ENCODE measurements at regions not wholly inside any gene's neighbourhood (a gene's known extent, or its start where the extent isn't known, plus 50 kb on each side); places are given as distances from the start of the nearest gene placed in this dataset.
"Not testable (repeated sequence)": the region's sequence is repeated elsewhere in the genome, so short reads cannot be mapped to it uniquely, and the experiment has no call there.

- Histone ChIP-seq H3K36me3 (ENCODE audit: control insufficient read depth, insufficient read depth, low read length) (no peaks in the 10 kb centered on the region), H3K27ac (ENCODE audit: insufficient read depth, low read length, poor library complexity, severe bottlenecking) (no peak overlapping the region), H3K4me3 (ENCODE audit: insufficient read depth, low read depth, low read length, poor library complexity, severe bottlenecking) (no peak overlapping the region), H3K27me3 (replicated peaks; ENCODE audit: control insufficient read depth, insufficient read depth, low read length, poor library complexity, severe bottlenecking) (no peaks in the 10 kb centered on the region), H3K9me3 (ENCODE audit: control insufficient read depth, low read length) (no peaks in the 10 kb centered on the region), H3K4me1 (ENCODE audit: control insufficient read depth, insufficient read depth, low read length, poor library complexity, severe bottlenecking) (no peaks in the 10 kb centered on the region)
- no peak for DNase-seq
Observed at GRCh38 chr12:91766454-91766853, 379.2 kb downstream of the BTG1 start.

DNA sequence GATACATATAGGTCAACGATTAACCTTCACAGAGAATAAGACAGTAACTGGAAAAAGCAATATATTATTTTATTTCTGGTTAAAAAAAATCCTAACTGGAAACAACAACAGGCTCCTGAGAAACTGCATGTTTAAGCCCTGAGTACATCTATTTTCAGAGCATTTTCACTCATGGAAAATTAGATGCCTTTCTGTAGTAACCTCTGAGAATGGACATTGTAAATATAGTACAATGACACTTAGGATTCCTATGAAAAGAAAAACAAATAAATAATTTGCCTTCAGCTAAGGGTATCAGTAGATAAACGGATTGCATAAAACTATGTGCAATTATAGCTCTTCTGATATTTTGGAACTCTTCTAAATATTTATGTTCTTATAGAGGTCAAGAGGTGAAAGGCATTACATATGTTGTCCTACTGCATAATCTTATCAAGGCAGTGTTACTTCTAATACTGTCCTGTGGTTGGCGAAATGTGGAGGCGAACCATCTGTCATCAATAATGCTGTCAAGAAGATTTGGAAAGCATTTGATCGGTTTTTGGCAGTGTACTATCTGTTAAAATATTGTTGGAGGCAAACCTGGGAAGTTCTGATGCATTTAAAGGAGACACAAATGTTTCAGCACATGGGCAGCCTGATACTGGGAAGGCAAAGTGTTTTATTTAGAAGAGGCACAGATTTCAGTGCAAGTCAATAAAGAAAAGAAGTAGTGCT lies 381.8 kb downstream of the BTG1 start:
- no peak for DNase-seq
- Histone ChIP-seq H3K27ac (ENCODE audit: insufficient read depth, low read length, poor library complexity, severe bottlenecking) (no peak overlapping the region), H3K27me3 (replicated peaks; ENCODE audit: control insufficient read depth, insufficient read depth, low read length, poor library complexity, severe bottlenecking) (no peaks in the 10 kb centered on the region), H3K4me3 (ENCODE audit: insufficient read depth, low read depth, low read length, poor library complexity, severe bottlenecking) (no peak overlapping the region), H3K36me3 (ENCODE audit: control insufficient read depth, insufficient read depth, low read length) (no peaks in the 10 kb centered on the region), H3K9me3 (ENCODE audit: control insufficient read depth, low read length) (no peaks in the 10 kb centered on the region), H3K4me1 (ENCODE audit: control insufficient read depth, insufficient read depth, low read length, poor library complexity, severe bottlenecking) (no peaks in the 10 kb centered on the region)

DNA sequence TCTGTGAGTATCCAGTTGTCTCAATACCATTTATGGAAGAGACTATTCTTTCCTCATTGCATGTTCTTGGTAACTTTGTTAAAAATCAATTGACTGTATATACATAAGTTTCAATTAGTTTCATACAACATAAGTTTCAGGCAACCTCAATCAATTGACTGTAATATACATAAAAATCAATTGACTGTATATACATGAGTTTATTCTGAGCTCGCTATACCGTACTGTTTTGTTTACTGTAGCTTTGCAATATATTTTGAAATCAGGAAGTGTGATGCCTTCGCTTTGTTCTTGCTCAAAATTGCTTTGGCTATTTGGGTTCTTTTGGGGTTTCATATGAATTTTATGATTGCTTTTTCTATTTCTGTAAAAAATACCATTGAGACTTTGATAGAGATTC lies 392.0 kb downstream of the BTG1 start:
- Histone ChIP-seq H3K36me3 (ENCODE audit: control insufficient read depth, insufficient read depth, low read length) (no peaks in the 10 kb centered on the region), H3K27me3 (replicated peaks; ENCODE audit: control insufficient read depth, insufficient read depth, low read length, poor library complexity, severe bottlenecking) (no peaks in the 10 kb centered on the region), H3K9me3 (ENCODE audit: control insufficient read depth, low read length) (no peaks in the 10 kb centered on the region), H3K27ac (ENCODE audit: insufficient read depth, low read length, poor library complexity, severe bottlenecking) (no peak overlapping the region), H3K4me1 (ENCODE audit: control insufficient read depth, insufficient read depth, low read length, poor library complexity, severe bottlenecking) (no peaks in the 10 kb centered on the region), H3K4me3 (ENCODE audit: insufficient read depth, low read depth, low read length, poor library complexity, severe bottlenecking) (no peak overlapping the region)
- no peak for DNase-seq

GRCh38 chr12:91746976-91747375 lies 398.7 kb downstream of the BTG1 start:
- DNase-seq, result no peak
- no peak overlapping the region for H3K4me3 ChIP-seq (ENCODE audit: insufficient read depth, low read depth, low read length, poor library complexity, severe bottlenecking)
- no peaks in the 10 kb centered on the region for H3K36me3 ChIP-seq (ENCODE audit: control insufficient read depth, insufficient read depth, low read length)
- H3K9me3 ChIP-seq (ENCODE audit: control insufficient read depth, low read length), result no peaks in the 10 kb centered on the region
- H3K27ac ChIP-seq (ENCODE audit: insufficient read depth, low read length, poor library complexity, severe bottlenecking), result no peak overlapping the region
- H3K27me3 ChIP-seq (replicated peaks; ENCODE audit: control insufficient read depth, insufficient read depth, low read length, poor library complexity, severe bottlenecking), result no peaks in the 10 kb centered on the region
- no peaks in the 10 kb centered on the region for H3K4me1 ChIP-seq (ENCODE audit: control insufficient read depth, insufficient read depth, low read length, poor library complexity, severe bottlenecking)

- no peaks in the 10 kb centered on the region for H3K36me3 ChIP-seq (ENCODE audit: control insufficient read depth, insufficient read depth, low read length)
- no peak overlapping the region for H3K27ac ChIP-seq (ENCODE audit: insufficient read depth, low read length, poor library complexity, severe bottlenecking)
- no peaks in the 10 kb centered on the region for H3K9me3 ChIP-seq (ENCODE audit: control insufficient read depth, low read length)
- H3K27me3 ChIP-seq (replicated peaks; ENCODE audit: control insufficient read depth, insufficient read depth, low read length, poor library complexity, severe bottlenecking), result no peaks in the 10 kb centered on the region
- no peak for DNase-seq
- no peak overlapping the region for H3K4me3 ChIP-seq (ENCODE audit: insufficient read depth, low read depth, low read length, poor library complexity, severe bottlenecking)
- H3K4me1 ChIP-seq (ENCODE audit: control insufficient read depth, insufficient read depth, low read length, poor library complexity, severe bottlenecking), result no peaks in the 10 kb centered on the region
Observed at GRCh38 chr12:91744597-91744996, 401.0 kb downstream of the BTG1 start.

DNA sequence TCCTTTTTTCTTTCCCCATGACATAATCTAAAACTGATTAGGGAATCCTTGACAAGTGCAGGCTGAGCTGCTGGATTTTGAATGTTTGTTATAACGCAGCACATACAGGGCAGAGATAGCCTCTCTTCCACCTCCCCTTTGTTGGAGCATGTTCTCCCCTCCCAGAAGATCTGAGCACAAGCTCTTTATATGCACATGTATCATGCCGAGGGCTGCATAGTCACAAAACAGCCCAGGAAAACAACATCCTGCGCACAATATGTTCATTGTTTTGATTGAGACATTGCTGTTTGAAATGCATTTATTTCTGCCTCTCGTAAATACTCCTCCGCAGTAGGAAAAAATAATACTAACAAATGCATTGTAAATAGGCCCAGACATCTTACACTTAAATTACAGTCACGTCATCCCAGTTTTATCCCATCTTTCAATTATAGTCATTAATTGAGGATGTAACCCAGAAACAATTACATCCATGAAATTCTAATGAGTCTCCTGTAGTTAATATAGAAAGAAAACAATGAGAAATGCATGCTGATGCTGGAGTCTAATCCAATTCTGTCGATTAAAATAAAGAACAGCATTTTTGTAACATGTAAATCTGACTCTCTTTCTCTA lies 401.8 kb downstream of the BTG1 start:
- DNase-seq, result no peak
- H3K4me1 ChIP-seq (ENCODE audit: control insufficient read depth, insufficient read depth, low read length, poor library complexity, severe bottlenecking), result no peaks in the 10 kb centered on the region
- no peak overlapping the region for H3K4me3 ChIP-seq (ENCODE audit: insufficient read depth, low read depth, low read length, poor library complexity, severe bottlenecking)
- no peaks in the 10 kb centered on the region for H3K27me3 ChIP-seq (replicated peaks; ENCODE audit: control insufficient read depth, insufficient read depth, low read length, poor library complexity, severe bottlenecking)
- no peaks in the 10 kb centered on the region for H3K9me3 ChIP-seq (ENCODE audit: control insufficient read depth, low read length)
- H3K36me3 ChIP-seq (ENCODE audit: control insufficient read depth, insufficient read depth, low read length), result no peaks in the 10 kb centered on the region
- H3K27ac ChIP-seq (ENCODE audit: insufficient read depth, low read length, poor library complexity, severe bottlenecking), result no peak overlapping the region

GRCh38 chr12:91743280-91743679 lies 402.4 kb downstream of the BTG1 start:
- DNase-seq, result no peak

GRCh38 chr12:91741932-91742331 lies 403.7 kb downstream of the BTG1 start:
- Histone ChIP-seq H3K9me3 (ENCODE audit: control insufficient read depth, low read length) (no peaks in the 10 kb centered on the region), H3K36me3 (ENCODE audit: control insufficient read depth, insufficient read depth, low read length) (no peaks in the 10 kb centered on the region), H3K27ac (ENCODE audit: insufficient read depth, low read length, poor library complexity, severe bottlenecking) (no peak overlapping the region), H3K4me1 (ENCODE audit: control insufficient read depth, insufficient read depth, low read length, poor library complexity, severe bottlenecking) (no peaks in the 10 kb centered on the region), H3K4me3 (ENCODE audit: insufficient read depth, low read depth, low read length, poor library complexity, severe bottlenecking) (no peak overlapping the region), H3K27me3 (replicated peaks; ENCODE audit: control insufficient read depth, insufficient read depth, low read length, poor library complexity, severe bottlenecking) (no peaks in the 10 kb centered on the region)
- DNase-seq, result no peak

More at GRCh38 chr12:91743280-91743679, 402.4 kb downstream of the BTG1 start:
- H3K9me3 ChIP-seq (ENCODE audit: control insufficient read depth, low read length), result no peaks in the 10 kb centered on the region
- H3K27me3 ChIP-seq (replicated peaks; ENCODE audit: control insufficient read depth, insufficient read depth, low read length, poor library complexity, severe bottlenecking), result no peaks in the 10 kb centered on the region
- H3K4me1 ChIP-seq (ENCODE audit: control insufficient read depth, insufficient read depth, low read length, poor library complexity, severe bottlenecking), result no peaks in the 10 kb centered on the region
- no peak overlapping the region for H3K27ac ChIP-seq (ENCODE audit: insufficient read depth, low read length, poor library complexity, severe bottlenecking)
- no peak overlapping the region for H3K4me3 ChIP-seq (ENCODE audit: insufficient read depth, low read depth, low read length, poor library complexity, severe bottlenecking)
- H3K36me3 ChIP-seq (ENCODE audit: control insufficient read depth, insufficient read depth, low read length), result no peaks in the 10 kb centered on the region

DNA sequence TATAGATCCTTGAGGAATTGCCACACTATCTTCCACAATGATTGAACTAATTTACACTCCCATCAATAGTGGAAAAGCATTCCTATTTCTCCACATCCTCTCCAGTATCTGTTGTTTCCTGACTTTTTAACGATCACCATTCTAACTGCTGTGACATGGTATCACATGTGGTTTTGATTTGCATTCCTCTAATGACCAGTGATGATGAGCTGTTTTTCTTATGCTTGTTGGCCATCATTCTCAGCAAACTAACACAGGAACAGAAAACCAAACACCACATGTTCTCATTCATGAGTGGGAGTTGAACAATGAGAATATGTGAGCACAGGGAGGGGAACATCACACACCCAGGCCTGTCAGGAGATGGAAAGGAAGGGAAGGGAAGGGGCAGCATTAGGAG lies 411.8 kb downstream of the BTG1 start:
- not testable (repeated sequence) for H3K4me3 ChIP-seq (ENCODE audit: insufficient read depth, low read depth, low read length, poor library complexity, severe bottlenecking); H3K27me3 ChIP-seq (replicated peaks; ENCODE audit: control insufficient read depth, insufficient read depth, low read length, poor library complexity, severe bottlenecking); H3K36me3 ChIP-seq (ENCODE audit: control insufficient read depth, insufficient read depth, low read length); H3K9me3 ChIP-seq (ENCODE audit: control insufficient read depth, low read length); DNase-seq; H3K27ac ChIP-seq (ENCODE audit: insufficient read depth, low read length, poor library complexity, severe bottlenecking); H3K4me1 ChIP-seq (ENCODE audit: control insufficient read depth, insufficient read depth, low read length, poor library complexity, severe bottlenecking)

DNA sequence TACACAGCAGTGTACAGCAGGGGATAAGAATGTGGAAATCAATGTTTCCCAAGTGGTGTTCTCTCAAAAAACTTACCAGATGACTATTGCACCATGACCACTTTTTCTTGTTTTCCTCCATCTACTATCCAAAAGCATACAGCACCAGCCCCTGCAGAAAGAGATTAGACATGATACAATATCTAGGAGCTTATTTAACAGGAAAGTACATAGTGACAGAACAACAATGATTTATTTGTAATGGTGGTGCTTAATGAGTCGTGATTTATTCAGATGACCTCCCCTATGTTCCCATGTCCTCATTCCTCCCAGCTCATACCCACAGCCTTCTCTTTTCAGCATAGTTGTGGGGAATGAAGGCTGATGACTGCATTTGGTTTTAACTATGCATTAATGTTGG lies 413.6 kb downstream of the BTG1 start:
- no peak overlapping the region for H3K27ac ChIP-seq (ENCODE audit: insufficient read depth, low read length, poor library complexity, severe bottlenecking)
- H3K4me3 ChIP-seq (ENCODE audit: insufficient read depth, low read depth, low read length, poor library complexity, severe bottlenecking), result no peak overlapping the region
- H3K27me3 ChIP-seq (replicated peaks; ENCODE audit: control insufficient read depth, insufficient read depth, low read length, poor library complexity, severe bottlenecking), result no peaks in the 10 kb centered on the region
- H3K36me3 ChIP-seq (ENCODE audit: control insufficient read depth, insufficient read depth, low read length), result no peaks in the 10 kb centered on the region
- no peaks in the 10 kb centered on the region for H3K9me3 ChIP-seq (ENCODE audit: control insufficient read depth, low read length)
- no peaks in the 10 kb centered on the region for H3K4me1 ChIP-seq (ENCODE audit: control insufficient read depth, insufficient read depth, low read length, poor library complexity, severe bottlenecking)
- DNase-seq, result no peak
